NCI-H2029 (cell line): ENCODE measurements at regions not wholly inside any gene's neighbourhood (a gene's known extent, or its start where the extent isn't known, plus 50 kb on each side); places are given as distances from the start of the nearest gene placed in this dataset.
"Not testable (repeated sequence)": the region's sequence is repeated elsewhere in the genome, so short reads cannot be mapped to it uniquely, and the experiment has no call there.

Experiments used
- DNase-seq: peaks from one replicate; lab custom pipeline; 2025; lab: John Stamatoyannopoulos, UW

- DNase-seq: no peak
Measured at GRCh38 chr6:170057961-170058877, 232.7 kb downstream of the DLL1 start.

- DNase-seq: no peak
Measured at GRCh38 chr6:170057034-170057734, 233.7 kb downstream of the DLL1 start.

- no peak for DNase-seq
Measured at GRCh38 chr6:170056278-170056711, 234.6 kb downstream of the DLL1 start.

- DNase-seq: not testable (repeated sequence)
Measured at GRCh38 chr6:170055797-170056196, 235.1 kb downstream of the DLL1 start.

GRCh38 chr6:170053966-170054661, 236.8 kb downstream of the DLL1 start:
- no peak for DNase-seq

GRCh38 chr6:170052991-170053821, 237.7 kb downstream of the DLL1 start:
- DNase-seq: no peak

- no peak for DNase-seq
Measured at GRCh38 chr6:170051229-170052172, 239.4 kb downstream of the DLL1 start.

GRCh38 chr6:170050591-170051041, 240.3 kb downstream of the DLL1 start:
- no peak for DNase-seq

- DNase-seq: no peak
Measured at GRCh38 chr6:170049641-170050561, 241.0 kb downstream of the DLL1 start.

- no peak for DNase-seq
Measured at GRCh38 chr6:170048615-170049256, 242.1 kb downstream of the DLL1 start.

- DNase-seq: no peak
Measured at GRCh38 chr6:170047823-170048222, 243.1 kb downstream of the DLL1 start.

- DNase-seq: no peak
Measured at GRCh38 chr6:170046791-170047626, 243.9 kb downstream of the DLL1 start.

GRCh38 chr6:170045981-170046667, 244.8 kb downstream of the DLL1 start:
- DNase-seq: no peak

GRCh38 chr6:170045563-170045960, 245.3 kb downstream of the DLL1 start:
- no peak for DNase-seq

- DNase-seq: no peak
Measured at GRCh38 chr6:170044836-170045562, 245.9 kb downstream of the DLL1 start.
